G401 (cell line): ENCODE measurements at regions not wholly inside any gene's neighbourhood (a gene's known extent, or its start where the extent isn't known, plus 50 kb on each side); places are given as distances from the start of the nearest gene placed in this dataset.
A peak's percentile ranks its signal among the peaks of the same experiment; 100 is the strongest.
"Not testable (repeated sequence)": the region's sequence is repeated elsewhere in the genome, so short reads cannot be mapped to it uniquely, and the experiment has no call there.

Experiments used
- DNase-seq: peaks from one replicate; pipeline ENCODE4 v3.0.0-alpha.2; 2015; ENCODE audit warnings: low spot score
- in situ Hi-C: cut with HindIII; loops from 2 replicates; pipeline ENCODE4 v1.10.0; 2016; ENCODE audit warnings: low sequenced_read_pairs, mixed read lengths

DNA sequence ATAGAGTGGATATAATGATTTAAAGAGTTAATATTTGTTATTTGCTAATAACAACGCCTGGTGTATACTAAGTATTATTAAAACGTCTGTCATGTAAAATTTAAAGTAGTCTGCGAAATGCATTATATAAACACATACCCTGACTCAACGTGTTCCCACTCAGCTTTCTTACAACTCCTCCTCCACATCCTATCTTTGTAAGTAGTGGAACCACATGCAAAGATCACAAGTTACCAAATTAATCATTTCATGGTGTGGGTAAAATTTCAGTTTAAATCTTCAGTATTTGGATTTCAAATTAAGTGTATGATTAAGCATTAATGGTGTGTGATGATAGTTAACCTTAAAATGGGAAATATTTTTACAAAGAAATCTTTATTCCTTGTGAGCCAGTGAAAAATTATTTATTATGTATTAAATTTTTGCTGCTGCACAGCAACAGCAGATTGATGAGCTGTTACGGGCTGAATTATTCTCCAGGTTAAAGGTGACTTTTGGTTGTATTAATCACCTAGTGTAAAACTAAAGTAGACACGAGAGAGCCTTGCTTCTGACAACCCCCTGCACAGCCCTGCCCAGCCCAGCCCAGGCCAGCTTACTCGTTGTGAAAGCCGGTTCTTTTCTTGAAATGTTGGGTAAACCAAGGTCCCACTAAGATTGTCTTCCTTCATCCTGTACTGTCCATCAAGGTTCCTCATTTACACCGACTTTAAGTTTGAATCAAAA, 373.5 kb downstream of the DTWD2 start:
- DNase-seq, result no peak
- in situ Hi-C loops, result no loop called here

DNA sequence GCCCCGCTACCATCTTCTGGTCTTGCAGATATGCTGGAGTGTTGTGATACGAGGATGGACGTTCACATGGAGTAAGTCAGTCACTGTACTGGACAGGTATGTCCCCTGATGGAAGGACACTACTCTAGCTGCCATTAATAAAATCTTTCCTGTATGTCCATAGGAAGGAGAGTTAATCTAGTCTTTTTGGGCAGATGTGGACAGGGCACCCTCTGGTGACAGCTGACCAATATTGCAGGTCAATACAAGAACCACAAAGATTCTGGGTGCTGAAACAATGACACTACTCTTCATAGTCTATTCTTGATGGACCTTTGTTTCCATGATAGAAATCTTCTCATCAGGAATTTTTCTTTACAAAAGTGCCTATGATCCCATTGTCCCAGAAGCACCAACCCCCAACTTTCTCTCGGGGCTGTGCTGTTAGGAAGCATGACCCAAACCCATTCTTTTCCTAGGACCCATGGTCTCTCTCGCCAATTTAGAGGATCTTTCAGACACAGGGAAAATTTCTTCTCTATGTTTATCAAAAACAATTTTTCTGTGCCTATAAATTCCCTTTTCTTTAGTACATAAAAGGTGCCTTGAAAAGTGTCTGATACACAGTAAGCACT, 376.9 kb downstream of the DTWD2 start:
- in situ Hi-C loops, result no loop called here
- no peak for DNase-seq

DNA sequence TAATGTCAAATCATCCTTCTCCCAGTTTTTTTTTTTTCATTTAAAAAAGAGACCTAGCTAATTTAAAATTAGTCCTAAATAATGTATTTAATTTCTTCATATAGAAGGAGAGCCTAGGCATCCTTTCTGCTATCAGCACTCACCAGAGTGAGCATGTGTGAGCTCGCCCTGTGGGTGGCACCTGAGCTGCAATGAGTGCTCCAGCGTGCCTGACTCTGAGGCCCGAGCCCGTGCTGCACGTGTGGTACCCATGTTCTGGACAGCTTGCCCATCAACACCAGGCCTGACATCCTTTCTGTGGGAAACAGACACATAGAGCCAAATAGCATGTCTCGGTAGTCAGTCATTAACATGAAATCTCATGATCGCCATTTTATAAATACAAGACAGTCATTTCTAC, 381.4 kb downstream of the DTWD2 start:
- DNase-seq, result no peak
- in situ Hi-C loops, result no loop called here

DNA sequence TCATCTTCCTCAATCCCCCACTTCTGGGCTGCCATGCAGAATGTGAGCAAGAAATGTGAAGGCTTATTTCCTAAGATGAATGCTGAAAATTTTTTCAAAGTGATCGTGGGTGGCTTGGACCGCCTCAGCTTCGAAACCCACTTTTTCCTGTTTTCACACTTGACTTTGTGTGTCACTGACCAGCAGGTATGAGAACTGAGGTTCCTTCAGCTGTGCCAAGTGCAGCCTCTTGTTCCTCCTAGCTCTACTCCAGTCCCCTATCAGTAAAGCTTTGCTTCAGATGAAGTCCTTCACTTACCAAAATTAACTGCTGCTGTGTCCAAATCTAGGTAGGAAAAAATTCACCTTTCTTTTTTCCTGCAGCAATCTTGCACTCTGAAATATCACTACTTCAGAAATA, 382.6 kb downstream of the DTWD2 start:
- in situ Hi-C loops, result no loop called here
- DNase-seq, result no peak

DNA sequence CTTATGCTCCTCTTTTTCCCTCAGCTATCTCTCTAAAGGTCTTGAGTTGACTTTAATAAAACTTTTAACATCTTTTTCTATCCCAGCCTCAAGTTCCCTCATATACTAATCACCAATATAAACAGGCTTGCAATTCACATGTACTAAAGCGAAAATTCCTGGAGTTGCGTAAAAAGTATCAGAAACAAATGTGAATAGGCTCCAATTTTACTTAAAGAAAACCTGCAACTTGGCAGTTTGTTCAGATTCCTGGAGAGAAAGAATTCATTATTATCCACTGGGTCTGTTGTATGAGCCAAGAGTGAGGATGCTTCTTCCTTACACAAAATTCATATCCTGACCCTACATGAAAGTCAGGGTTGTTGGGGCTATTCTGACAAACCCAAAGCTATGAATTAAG, 384.2 kb downstream of the DTWD2 start:
- in situ Hi-C loops, result no loop called here
- no peak for DNase-seq

DNA sequence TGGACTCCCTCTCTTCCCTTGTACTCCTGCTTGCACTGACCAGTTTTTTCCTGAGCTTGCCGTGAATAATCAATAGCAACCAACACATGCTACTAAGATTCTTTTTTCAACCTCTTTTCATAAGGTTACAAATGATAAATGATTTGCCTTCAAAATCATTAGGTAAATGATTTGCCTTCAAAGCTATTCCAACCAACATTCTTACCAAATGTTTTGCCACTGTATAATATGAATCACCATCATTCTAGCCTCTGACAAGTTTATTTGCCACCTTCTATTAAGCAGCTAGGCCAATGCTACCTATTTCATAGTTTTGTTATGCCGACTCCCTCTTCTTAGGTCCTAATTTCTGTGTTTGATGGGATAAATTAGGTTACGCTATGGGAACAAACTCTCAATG, 385.1 kb downstream of the DTWD2 start:
- in situ Hi-C loops, result no loop called here

DNA sequence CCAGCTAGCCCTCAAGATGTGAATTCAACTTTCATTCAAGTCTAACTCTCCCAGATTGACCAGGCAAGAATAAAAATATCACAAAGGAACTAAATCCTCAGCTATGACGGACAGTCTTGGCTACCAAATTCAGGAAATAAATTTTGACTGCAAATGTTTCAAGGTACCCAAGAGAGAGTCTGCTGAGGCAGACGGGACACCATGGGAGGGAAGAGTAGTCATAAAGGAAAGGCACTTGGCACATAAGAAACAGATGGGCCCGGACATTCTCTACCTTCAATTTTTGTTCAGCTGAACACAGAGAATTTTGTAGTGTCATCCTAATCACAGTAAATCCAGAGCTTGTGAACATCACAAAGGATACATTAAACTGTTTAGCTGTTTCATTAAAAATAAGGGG, 390.0 kb downstream of the DTWD2 start:
- DNase-seq, result peak; percentile 75
- in situ Hi-C loops, result no loop called here

More for the DNA sequence above, 385.1 kb downstream of the DTWD2 start:
- DNase-seq, result no peak

DNA sequence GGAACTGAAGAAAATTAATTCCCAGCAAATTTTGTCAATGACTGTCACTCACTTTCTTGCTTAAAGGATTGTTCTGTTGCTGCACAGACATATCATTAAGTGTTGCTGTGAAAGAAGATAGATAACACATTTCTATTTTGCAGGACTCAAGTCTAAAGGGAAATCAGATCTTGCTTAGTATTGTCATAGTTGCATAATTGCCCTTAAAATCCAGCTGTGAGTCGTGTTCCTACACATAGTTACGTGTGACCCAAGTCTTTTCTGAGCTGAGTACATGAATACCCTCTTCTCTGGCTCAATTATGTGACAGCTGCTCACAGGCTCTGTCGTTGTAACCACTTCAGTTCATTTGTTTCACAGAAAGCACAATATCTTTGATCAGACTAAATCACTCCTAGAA, 390.8 kb downstream of the DTWD2 start:
- DNase-seq, result peak; percentile 24
- in situ Hi-C loops, result no loop called here

DNA sequence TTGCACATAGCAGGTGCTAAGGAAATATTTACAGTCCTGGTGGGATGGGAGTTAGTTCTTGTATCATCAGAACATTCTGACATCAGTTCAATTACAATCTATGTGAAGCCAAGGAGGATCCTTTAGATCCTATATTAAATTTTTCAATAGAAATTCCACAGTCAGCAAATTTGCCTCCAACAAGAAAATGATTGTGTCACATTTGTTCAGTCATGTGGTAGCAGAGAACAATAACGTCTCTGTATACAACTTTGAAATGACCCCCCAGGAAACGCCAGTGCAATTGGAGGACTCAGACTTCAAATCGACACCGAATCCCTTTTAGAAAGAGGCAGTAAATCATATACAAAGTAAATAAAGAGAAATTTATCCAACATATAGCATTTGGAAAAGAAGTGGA, 392.1 kb downstream of the DTWD2 start:
- DNase-seq, result no peak

DNA sequence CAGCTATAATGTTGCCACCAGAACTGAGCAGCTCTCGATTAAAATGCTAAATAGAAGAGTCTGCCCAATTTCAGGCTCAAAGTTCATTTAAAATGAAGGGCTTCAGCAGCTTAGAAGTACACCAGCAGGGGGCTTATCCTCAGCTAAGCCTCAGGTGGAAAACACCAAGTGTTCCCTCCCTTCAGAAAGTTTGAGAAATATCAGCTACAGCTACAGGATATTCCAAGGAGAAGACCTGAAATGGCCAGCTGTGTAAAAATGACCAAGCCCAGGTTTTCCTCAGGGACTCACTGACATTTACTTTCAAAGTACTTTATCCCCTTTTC, 395.4 kb downstream of the DTWD2 start:
- no peak for DNase-seq
- in situ Hi-C loops, result no loop called here

More for the DNA sequence above, 392.1 kb downstream of the DTWD2 start:
- in situ Hi-C loops, result no loop called here

DNA sequence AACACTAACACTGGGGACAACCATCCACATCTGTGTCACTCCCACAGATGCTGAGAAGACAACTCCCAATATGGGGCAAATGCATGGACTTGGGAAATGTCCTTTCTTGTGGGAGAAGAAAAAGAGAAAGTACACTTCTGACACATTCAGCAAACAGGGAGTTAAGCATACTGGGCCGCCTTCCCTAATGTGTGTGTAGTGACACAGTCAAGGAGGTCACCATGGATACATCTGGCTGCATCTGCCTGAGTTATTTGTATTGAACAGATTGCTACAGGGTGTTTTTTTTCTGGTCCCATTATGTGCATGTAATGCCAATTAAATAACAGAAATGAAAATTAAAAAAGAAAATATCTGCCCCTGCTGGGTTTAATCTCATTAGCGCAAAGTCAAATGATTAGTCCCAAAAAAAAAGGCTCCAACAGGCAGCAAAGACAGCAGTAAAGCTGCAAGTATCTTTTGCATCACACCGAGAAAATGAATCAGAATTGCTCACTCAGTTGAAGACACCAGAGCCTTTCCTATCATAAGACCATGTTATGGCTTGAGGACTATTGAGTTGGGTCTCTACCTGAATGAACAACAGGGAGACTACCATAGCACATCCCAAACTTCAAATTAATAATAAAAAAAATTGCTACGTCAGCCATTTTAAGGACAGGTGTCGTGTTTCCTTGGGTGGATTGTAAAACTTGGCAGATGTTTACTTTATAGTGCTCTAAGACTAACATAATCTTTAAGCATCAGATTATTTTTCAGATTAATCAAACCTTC, 395.9 kb downstream of the DTWD2 start:
- in situ Hi-C loops, result no loop called here
- no peak for DNase-seq

DNA sequence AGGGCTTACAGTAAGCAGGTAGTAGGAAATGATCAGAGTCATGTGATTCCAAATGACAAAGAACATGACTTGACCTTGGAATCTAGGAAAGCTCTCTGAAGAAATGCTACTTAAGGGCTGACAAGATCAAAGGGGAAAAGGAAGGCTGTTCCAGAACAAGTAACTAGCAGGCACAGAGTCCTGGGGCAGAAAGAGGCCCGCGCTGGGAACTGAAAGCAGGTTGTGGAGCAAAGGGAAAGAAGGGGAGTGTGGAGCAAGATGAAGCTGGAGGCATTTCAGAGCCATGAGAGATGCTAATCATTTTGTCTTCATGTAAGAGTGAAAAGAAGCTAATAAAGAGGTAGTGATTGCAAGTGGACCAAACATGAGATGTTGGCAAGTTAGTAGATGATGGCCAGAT, 397.5 kb downstream of the DTWD2 start:
- in situ Hi-C loops, result no loop called here
- no peak for DNase-seq

DNA sequence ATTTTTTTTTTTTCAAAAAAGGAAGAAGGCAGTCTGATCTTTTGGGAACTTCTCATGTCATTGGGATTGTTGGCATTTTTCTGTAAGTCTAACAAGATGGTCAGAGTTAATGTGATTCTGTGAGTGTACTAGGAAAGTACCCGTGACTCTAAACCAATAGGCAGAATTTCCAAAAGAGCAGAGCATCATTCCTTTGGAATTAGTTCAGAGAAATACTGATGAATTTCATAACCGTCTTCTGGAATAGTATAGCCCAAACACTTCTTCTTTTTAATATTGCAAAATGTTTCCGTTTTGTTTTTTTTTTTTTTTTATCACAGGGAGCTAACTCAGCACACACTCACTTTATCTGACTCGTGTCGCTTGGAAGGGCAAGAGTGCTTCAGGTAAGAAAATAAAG, 407.4 kb downstream of the DTWD2 start:
- DNase-seq, result no peak
- in situ Hi-C loops, result no loop called here

DNA sequence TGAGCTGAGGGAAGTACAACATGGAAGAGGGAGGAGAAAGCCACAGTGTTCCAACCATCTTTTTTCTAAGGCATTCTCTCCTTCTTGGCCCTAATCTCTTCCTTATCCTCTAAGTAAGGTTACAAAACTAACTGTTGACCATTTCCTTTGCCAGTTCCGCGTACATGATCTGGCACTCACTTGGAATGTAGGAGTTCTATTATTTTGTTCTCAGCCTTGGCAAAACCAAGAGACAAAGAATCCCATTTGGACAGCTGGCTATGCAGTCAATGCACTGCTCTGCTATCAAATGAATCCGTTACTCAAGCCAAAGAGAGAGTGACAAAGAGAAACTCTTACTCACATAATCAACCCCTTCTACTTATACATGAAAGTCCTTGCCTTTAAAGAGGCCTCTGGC, 410.3 kb downstream of the DTWD2 start:
- in situ Hi-C loops, result no loop called here
- no peak for DNase-seq

DNA sequence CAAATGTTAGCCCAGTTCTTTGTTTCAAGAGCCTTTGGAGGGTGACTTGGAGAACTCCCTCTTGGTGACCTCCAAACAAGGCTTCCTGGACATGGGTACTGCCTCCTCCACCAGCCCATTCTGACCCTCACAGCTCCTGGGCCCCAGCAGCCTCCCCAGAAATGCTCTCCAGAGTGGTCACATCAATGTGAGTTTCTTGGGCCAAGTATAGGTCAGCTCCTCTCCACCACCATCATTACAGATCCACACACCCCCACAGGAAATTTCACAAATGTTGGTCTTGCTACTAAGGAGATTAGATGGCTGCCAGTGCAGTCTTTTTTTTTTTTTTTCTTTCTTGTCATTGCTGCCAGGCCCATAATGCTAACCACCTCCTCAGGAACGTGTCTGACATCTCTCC, 410.7 kb downstream of the DTWD2 start:
- in situ Hi-C loops, result no loop called here

DNA sequence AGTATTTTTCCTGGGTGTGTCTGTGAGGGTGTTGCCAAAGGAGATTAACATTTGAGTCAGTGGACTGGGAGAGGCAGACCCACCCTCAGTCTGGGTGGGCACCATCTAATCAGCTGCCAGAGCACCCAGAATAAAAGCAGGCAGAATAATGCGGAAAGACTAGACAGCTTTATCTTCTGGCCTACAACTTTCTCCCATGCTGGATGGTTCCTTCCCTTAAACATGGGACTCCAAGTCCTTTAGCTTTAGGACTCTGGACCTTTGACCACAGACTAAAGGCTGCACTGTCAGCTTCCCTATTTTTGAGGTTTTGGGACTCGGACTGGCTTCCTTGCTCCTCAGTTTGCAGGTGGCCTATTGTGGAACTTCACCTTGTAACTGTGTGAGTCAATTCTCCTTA, 418.1 kb downstream of the DTWD2 start:
- in situ Hi-C loops, DNase-seq: not testable (repeated sequence)

More for the DNA sequence above, 410.7 kb downstream of the DTWD2 start:
- no peak for DNase-seq

DNA sequence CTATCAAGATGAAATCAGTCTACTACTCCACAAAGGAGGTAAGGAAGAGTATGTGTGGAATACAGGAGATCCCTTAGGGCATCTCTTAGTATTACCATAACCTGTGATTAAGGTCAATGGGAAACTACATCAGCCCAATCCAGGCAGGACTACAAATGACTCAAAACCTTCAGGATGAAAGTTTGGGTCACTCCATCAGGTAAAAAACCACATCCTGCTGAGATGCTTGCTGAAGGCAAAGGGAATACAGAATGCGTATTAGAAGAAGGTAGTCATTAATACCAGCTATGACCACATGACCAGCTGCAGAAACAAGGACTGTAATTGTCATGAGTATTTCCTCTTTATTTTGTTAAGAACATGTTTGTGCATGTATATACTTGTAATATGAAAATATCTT, 418.8 kb downstream of the DTWD2 start:
- in situ Hi-C loops, result not testable (repeated sequence)

DNA sequence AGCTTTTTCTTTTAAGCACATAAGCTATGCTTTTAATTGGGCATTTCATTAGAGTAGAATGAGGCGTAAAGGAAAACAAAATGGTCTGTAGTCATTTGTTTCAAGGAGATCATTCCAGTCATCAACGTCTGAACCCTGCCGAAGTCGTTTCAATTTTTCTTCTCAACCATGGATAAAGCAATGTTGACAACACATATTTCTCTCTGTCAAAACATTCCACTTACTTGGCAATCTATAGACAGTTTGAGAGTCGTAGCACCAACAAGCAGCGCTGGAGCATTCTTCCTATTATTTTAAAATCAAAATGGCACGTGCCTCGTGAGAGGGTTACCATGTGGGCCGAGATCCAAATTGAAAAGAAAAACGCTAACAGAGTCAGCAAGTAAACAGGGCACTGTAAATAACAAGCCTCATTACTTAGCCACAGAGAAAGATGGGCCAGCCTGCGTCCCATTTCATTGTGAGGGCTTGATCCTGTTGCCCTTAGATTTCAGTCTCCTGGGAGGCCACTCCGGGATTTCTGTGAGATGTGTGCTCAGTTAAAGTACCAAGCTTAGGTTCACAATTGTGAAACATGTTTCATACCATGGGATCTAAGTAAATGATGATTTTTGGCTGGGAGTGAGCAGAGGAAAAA, 422.9 kb downstream of the DTWD2 start:
- in situ Hi-C loops, result no loop called here
- no peak for DNase-seq

More for the DNA sequence above, 418.8 kb downstream of the DTWD2 start:
- not testable (repeated sequence) for DNase-seq

DNA sequence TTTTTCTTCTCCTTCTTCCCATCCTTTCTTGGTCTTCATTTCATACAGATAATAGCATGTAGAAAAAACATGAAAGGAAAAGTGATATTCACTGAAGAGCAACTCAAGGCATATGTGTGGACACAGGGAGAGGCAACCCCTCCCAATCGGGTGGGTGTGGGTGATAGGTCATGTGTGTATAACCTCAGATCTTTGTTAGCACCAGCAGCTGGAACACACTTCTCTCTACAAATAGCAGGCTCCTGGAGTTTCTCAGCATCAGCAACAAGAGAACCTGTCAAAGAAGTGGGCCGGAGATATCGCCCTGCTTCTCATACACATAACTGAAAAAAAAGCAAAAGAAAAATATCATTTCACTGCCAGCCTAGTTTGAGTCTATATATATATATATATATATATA, 426.4 kb downstream of the DTWD2 start:
- no peak for DNase-seq
- in situ Hi-C loops, result no loop called here

DNA sequence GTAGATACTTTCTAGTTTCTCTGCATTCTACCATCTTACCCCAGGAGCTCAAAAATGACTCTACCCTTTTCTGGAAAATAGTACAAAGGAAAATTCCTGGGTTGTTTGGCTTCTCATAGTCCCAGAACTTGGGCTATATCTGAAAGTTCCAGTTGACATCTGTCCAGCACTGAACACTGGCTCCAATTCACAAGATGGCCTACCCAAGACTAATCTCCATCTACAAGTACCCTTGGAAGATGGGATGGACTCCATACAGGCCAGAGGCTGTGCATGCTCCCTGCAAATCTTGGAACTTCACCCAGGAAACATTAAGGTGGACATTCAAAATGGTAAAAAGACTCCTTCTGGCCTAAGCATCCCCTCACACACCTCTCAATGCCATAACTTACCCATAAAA, 427.1 kb downstream of the DTWD2 start:
- in situ Hi-C loops, result no loop called here
- no peak for DNase-seq
